ENCODE measurements at regions not wholly inside any gene's neighbourhood (a gene's known extent, or its start where the extent isn't known, plus 50 kb on each side); places are given as distances from the start of the nearest gene placed in this dataset.
"Not testable (repeated sequence)": the region's sequence is repeated elsewhere in the genome, so short reads cannot be mapped to it uniquely, and the experiment has no call there.

GRCh38 chr4:186829097-186829496, 105.4 kb upstream of the FAT1 start:
- Histone ChIP-seq H4K20me1 (no peaks in the 10 kb centered on the region), H3K9ac (no peak overlapping the region), H3K9me3 (peaks cover 42% of the 10 kb centered on the region), H3K36me3 (no peaks in the 10 kb centered on the region), H3K27me3 (no peaks in the 10 kb centered on the region), H3K4me2 (peak overlapping the region; percentile 38), H3K4me1 (peaks cover 15% of the 10 kb centered on the region), H3K27ac (no peak overlapping the region), H3K4me3 (no peak overlapping the region)
- no peak for TF ChIP-seq Cebpa-rat (IDR thresholded peaks at IDR 0.05)

DNA sequence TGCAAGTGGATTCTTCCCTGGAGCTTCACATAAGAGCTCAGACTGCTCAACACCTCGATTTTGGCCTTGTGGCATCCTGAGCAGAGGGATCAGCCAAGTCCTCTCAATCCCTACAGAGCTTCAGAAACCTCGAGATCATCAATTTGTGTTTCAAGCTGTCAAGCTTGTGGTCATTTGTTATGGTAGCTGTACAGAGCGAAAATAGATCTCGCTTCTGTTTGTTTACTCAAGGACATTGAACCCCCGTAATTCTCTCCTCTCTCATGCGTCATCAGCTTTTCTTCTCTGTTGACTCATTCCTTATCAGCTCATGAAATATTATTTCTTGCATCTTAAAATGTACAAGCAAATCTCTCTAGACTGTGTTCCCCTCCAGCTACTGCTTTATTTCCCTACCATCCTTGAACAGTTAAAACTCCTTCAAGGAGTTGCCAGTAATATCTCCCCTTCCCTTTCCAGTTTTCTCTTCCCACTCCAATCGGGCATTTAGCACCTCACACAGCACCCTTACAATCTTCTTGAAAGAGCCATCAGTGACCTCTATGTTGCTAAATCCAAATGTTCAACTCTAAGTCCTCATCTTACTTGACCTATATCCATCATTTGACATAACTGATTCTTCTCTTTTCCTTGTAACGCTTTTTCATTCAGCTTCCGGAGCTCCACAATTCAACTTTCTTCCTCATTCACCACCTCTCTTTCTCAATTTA, 106.2 kb upstream of the FAT1 start:
- Histone ChIP-seq H3K36me3 (no peaks in the 10 kb centered on the region), H3K4me3 (no peak overlapping the region), H3K27ac (no peak overlapping the region), H3K9ac (no peak overlapping the region), H3K4me1 (peaks cover 15% of the 10 kb centered on the region), H3K4me2 (peak overlapping the region; percentile 38), H3K27me3 (no peaks in the 10 kb centered on the region), H3K9me3 (peaks cover 34% of the 10 kb centered on the region), H4K20me1 (no peaks in the 10 kb centered on the region)
- TF ChIP-seq Cebpa-rat (IDR thresholded peaks at IDR 0.05), result no peak

- peaks cover 15% of the 10 kb centered on the region for H3K4me1 ChIP-seq
- H3K9ac ChIP-seq, result no peak overlapping the region
- no peaks in the 10 kb centered on the region for H3K27me3 ChIP-seq
- no peak overlapping the region for H3K27ac ChIP-seq
- no peak overlapping the region for H3K4me2 ChIP-seq
- peaks cover 31% of the 10 kb centered on the region for H3K9me3 ChIP-seq
- H3K36me3 ChIP-seq, result no peaks in the 10 kb centered on the region
- no peak for TF ChIP-seq Cebpa-rat (IDR thresholded peaks at IDR 0.05)
- H4K20me1 ChIP-seq, result no peaks in the 10 kb centered on the region
- H3K4me3 ChIP-seq, result no peak overlapping the region
Measured at GRCh38 chr4:186831574-186831973, 107.9 kb upstream of the FAT1 start.

DNA sequence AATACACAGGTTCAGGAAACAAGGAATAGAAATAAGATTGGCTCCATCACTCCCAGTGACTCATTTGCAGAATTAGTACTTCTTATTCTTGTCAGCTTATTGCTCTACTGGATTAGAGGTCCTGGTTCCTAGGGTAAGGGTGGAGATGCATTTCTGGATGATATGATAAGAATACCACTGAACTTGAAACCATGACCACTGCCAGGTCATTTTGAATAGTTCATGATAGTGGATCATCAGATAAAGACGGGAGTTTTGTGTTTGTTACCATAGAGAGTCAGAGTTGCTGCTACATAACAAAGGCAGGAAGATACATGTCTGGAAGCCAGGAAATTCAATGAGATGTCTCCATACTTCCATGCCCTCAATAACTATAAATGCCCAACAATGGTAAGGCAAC, 109.2 kb upstream of the FAT1 start:
- Histone ChIP-seq H3K36me3 (no peaks in the 10 kb centered on the region), H4K20me1 (no peaks in the 10 kb centered on the region), H3K9ac (no peak overlapping the region), H3K27ac (no peak overlapping the region), H3K4me3 (no peak overlapping the region), H3K4me2 (no peak overlapping the region), H3K27me3 (no peaks in the 10 kb centered on the region), H3K9me3 (peaks cover 31% of the 10 kb centered on the region), H3K4me1 (peaks cover 15% of the 10 kb centered on the region)
- TF ChIP-seq Cebpa-rat (IDR thresholded peaks at IDR 0.05), result no peak

DNA sequence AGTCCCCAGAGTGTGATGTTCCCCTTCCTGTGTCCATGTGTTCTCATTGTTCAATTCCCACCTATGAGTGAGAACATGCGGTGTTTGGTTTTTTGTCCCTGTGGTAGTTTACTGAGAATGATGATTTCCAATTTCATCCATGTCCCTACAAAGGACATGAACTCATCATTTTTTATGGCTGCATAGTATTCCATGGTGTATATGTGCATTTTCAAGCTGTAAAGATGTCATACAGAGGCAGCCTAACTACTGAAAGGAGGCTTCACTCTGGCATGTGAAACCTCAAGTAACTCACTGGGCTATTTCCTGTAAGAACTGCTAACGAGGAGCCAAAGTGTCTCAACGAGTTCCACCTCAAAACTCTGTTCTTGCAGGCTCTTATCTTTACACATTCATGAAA, 113.8 kb upstream of the FAT1 start:
- not testable (repeated sequence) for H3K4me2 ChIP-seq, H3K9ac ChIP-seq, H4K20me1 ChIP-seq, H3K27ac ChIP-seq, H3K4me1 ChIP-seq, H3K36me3 ChIP-seq, H3K9me3 ChIP-seq, H3K27me3 ChIP-seq, H3K4me3 ChIP-seq

GRCh38 chr4:186838295-186838694, 114.6 kb upstream of the FAT1 start:
- H3K4me1 ChIP-seq, result peaks cover 6% of the 10 kb centered on the region
- no peak for TF ChIP-seq Cebpa-rat (IDR thresholded peaks at IDR 0.05)
- no peaks in the 10 kb centered on the region for H4K20me1 ChIP-seq
- no peaks in the 10 kb centered on the region for H3K36me3 ChIP-seq
- no peak overlapping the region for H3K4me2 ChIP-seq
- H3K27ac ChIP-seq, result no peak overlapping the region
- H3K9ac ChIP-seq, result no peak overlapping the region
- no peaks in the 10 kb centered on the region for H3K9me3 ChIP-seq
- no peaks in the 10 kb centered on the region for H3K27me3 ChIP-seq
- no peak overlapping the region for H3K4me3 ChIP-seq

DNA sequence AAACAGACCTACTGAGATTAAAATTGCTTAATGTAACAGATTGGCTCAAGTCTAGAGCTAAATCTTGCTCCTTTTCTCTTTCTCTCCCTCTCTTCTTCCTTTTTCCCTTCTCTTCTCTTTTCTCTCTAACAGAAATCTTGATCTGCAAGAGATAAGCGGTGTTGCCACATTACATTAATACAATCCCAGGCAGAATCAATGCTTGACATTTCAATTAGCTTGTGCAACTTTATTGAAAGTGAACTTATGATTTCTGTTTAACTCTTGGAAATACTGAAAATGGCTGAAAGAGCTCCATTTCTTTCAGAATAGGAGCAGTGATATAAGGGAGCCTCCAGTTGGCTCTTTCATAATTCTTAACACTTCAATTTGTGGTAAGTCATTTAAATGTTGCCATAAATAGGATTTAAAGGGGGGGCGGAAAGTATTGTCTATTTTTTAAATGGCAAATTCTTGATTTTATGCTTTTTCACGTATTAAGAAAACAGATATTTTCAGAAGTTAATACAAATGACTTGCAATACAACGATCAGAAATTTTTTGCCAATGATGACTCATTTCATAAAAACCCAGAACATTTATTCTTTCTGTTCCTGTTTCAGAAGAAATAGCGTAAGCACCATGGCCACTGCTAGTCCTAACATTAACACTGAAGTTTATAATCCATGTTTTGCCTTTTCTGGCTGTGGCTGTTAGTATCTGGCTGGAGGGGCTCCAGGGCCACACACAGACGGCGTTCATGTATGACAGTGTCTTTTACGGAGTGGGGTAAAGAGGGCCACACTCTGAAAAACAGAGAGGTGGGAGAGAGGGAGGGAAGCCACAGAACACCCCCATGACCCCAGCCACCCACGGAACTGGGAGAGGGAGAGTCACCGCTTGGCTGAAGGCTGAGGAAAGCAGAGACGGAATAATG, 115.7 kb upstream of the FAT1 start:
- TF ChIP-seq Cebpa-rat (IDR thresholded peaks at IDR 0.05), result no peak
- no peaks in the 10 kb centered on the region for H3K36me3 ChIP-seq
- no peak overlapping the region for H3K4me3 ChIP-seq
- no peak overlapping the region for H3K9ac ChIP-seq
- no peaks in the 10 kb centered on the region for H3K9me3 ChIP-seq
- peak overlapping the region; percentile 14; the same call in 1 of the 2 replicates for H3K4me2 ChIP-seq
- peaks cover 17% of the 10 kb centered on the region for H3K4me1 ChIP-seq
- no peaks in the 10 kb centered on the region for H4K20me1 ChIP-seq
- no peaks in the 10 kb centered on the region for H3K27me3 ChIP-seq
- H3K27ac ChIP-seq, result peak overlapping the region; percentile 2; the same call in 1 of the 2 replicates

GRCh38 chr4:186840222-186840701, 116.6 kb upstream of the FAT1 start:
- H3K9ac ChIP-seq, result no peak overlapping the region
- peaks cover 26% of the 10 kb centered on the region for H3K4me1 ChIP-seq
- H4K20me1 ChIP-seq, result no peaks in the 10 kb centered on the region
- H3K27me3 ChIP-seq, result no peaks in the 10 kb centered on the region
- peak overlapping the region; percentile 57; the same call in 1 of the 2 replicates for H3K4me2 ChIP-seq
- no peak overlapping the region for H3K27ac ChIP-seq
- H3K36me3 ChIP-seq, result no peaks in the 10 kb centered on the region
- H3K4me3 ChIP-seq, result no peak overlapping the region
- H3K9me3 ChIP-seq, result no peaks in the 10 kb centered on the region
- TF ChIP-seq Cebpa-rat (IDR thresholded peaks at IDR 0.05), result no peak

GRCh38 chr4:186840771-186841301, 117.2 kb upstream of the FAT1 start:
- Histone ChIP-seq H3K4me2 (peak overlapping the region; percentile 57), H3K36me3 (no peaks in the 10 kb centered on the region), H3K27ac (0 out of 2 replicates have a peak overlapping the region, but pooled peaks have one; percentile 38), H3K27me3 (no peaks in the 10 kb centered on the region), H4K20me1 (no peaks in the 10 kb centered on the region), H3K4me3 (no peak overlapping the region), H3K9me3 (no peaks in the 10 kb centered on the region), H3K9ac (no peak overlapping the region), H3K4me1 (peaks cover 31% of the 10 kb centered on the region)
- no peak for TF ChIP-seq Cebpa-rat (IDR thresholded peaks at IDR 0.05)
